Nephron progenitor cell (in vitro differentiated cells): ENCODE measurements at regions not wholly inside any gene's neighbourhood (a gene's known extent, or its start where the extent isn't known, plus 50 kb on each side); places are given as distances from the start of the nearest gene placed in this dataset.
A peak's percentile ranks its signal among the peaks of the same experiment; 100 is the strongest.

ENCODE experiments used
- DNase-seq: peaks from one replicate; pipeline ENCODE4 v3.0.0; 2021
- H3K27ac Mint-ChIP-seq: 2 replicates; pipeline ENCODE4 v1.8.0; 2021; ENCODE audit warnings: mild to moderate bottlenecking, moderate library complexity, mixed read lengths
- H3K27me3 Mint-ChIP-seq: 2 replicates; pipeline ENCODE4 v1.8.0; 2021; ENCODE audit warnings: mild to moderate bottlenecking, low read depth, mixed read lengths; ENCODE audit not compliant: poor library complexity
- H3K36me3 Mint-ChIP-seq: 2 replicates; pipeline ENCODE4 v1.8.0; 2021; ENCODE audit warnings: low read depth, mixed read lengths
- H3K4me1 Mint-ChIP-seq: 2 replicates; pipeline ENCODE4 v1.8.0; 2021; ENCODE audit warnings: mixed read lengths
- H3K4me3 Mint-ChIP-seq: 2 replicates; pipeline ENCODE4 v1.8.0; 2021; ENCODE audit warnings: mild to moderate bottlenecking, moderate library complexity, mixed read lengths
- H3K9me3 Mint-ChIP-seq: 2 replicates; pipeline ENCODE4 v1.8.0; 2021; ENCODE audit warnings: mild to moderate bottlenecking, moderate library complexity, mixed read lengths
- CTCF ChIP-seq: fragments of 200-600 bp; sonication (generic); IDR thresholded peaks from 2 replicates; pipeline ENCODE4 v1.5.0; 2021; ENCODE audit warnings: antibody characterized with exemption

GRCh38 chr7:131021460-131021859, 287.5 kb upstream of the KLF14 start:
- Mint-ChIP-seq H3K36me3 (no peaks in the 10 kb centered on the region), H3K4me1 (peaks cover 21% of the 10 kb centered on the region), H3K27me3 (peaks cover 15% of the 10 kb centered on the region), H3K9me3 (no peaks in the 10 kb centered on the region), H3K27ac (no peak overlapping the region), H3K4me3 (no peak overlapping the region)
- DNase-seq = no peak
- TF ChIP-seq CTCF = no peak

GRCh38 chr7:131021902-131022301, 287.9 kb upstream of the KLF14 start:
- no peaks in the 10 kb centered on the region for H3K9me3 Mint-ChIP-seq
- TF ChIP-seq CTCF = no peak
- H3K27me3 Mint-ChIP-seq = peaks cover 15% of the 10 kb centered on the region
- no peak for DNase-seq
- no peaks in the 10 kb centered on the region for H3K36me3 Mint-ChIP-seq
- peaks cover 21% of the 10 kb centered on the region for H3K4me1 Mint-ChIP-seq
- no peak overlapping the region for H3K4me3 Mint-ChIP-seq
- H3K27ac Mint-ChIP-seq = peak overlapping the region; percentile 1

DNA sequence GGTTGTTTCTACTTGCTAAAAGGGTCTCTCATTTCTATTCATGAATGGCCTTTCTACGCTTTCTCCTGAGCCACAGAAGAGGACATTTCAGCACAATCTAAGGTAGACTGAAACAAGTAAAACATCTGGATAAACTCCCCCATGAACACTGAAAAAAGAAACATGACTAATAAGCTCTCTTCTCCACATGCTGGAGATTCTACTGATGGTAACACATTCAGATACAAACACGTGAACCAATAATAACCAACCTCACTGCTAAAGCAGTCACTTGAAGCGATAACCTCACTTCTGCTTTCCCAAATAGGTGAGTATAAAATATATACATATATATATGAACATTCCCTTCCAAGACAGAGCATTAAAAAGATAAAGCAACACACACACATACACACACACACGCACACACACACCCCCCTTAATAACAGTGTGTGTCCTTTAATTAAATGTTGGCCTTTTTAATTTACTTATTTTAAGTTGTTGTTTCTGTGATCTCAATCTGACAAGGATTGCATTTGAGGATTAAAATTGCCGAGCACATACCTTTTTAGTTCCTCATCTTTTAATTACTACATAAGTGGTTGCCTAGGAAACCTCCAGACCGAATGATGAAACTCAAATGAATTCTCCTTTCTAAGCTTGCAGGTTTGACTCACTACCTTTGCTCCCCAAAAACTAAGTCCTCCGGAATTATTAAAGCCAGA, 292.4 kb upstream of the KLF14 start:
- H3K4me3 Mint-ChIP-seq = no peak overlapping the region
- H3K9me3 Mint-ChIP-seq = no peaks in the 10 kb centered on the region
- DNase-seq = no peak
- no peaks in the 10 kb centered on the region for H3K36me3 Mint-ChIP-seq
- peaks cover 9% of the 10 kb centered on the region for H3K4me1 Mint-ChIP-seq
- no peak for TF ChIP-seq CTCF
- H3K27ac Mint-ChIP-seq = no peak overlapping the region
- H3K27me3 Mint-ChIP-seq = peaks cover 7% of the 10 kb centered on the region

- no peak overlapping the region for H3K27ac Mint-ChIP-seq
- DNase-seq = no peak
- no peak for TF ChIP-seq CTCF
- peaks cover 7% of the 10 kb centered on the region for H3K27me3 Mint-ChIP-seq
- no peak overlapping the region for H3K4me3 Mint-ChIP-seq
- no peaks in the 10 kb centered on the region for H3K9me3 Mint-ChIP-seq
- no peaks in the 10 kb centered on the region for H3K4me1 Mint-ChIP-seq
- H3K36me3 Mint-ChIP-seq = no peaks in the 10 kb centered on the region
These were observed 293.3 kb upstream of the KLF14 start for GRCh38 chr7:131027287-131027773.

DNA sequence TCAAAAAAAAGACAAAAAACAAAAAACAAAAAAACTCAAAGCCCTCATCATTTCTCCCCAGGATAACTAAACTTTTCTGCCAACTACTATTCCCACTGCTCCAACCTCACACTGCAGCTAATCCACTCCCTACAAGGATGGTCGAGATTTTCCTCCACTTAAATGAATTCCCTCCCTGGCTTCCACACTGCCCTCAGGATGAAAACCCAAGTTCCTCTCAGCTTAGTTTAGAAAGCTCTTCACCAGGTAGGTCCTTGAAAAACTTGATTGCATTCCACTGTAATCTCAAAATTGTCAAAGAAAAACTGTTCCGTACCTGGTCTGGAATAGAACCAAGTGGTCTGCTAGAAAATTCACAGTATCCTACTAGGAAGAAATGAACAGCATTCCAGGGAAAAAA, 294.3 kb upstream of the KLF14 start:
- Mint-ChIP-seq H3K4me3 (no peak overlapping the region), H3K4me1 (no peaks in the 10 kb centered on the region), H3K36me3 (no peaks in the 10 kb centered on the region), H3K27ac (no peak overlapping the region), H3K27me3 (peaks cover 5% of the 10 kb centered on the region), H3K9me3 (no peaks in the 10 kb centered on the region)
- no peak for TF ChIP-seq CTCF
- no peak for DNase-seq

GRCh38 chr7:131029002-131029401, 295.0 kb upstream of the KLF14 start:
- Mint-ChIP-seq H3K4me1 (no peaks in the 10 kb centered on the region), H3K36me3 (no peaks in the 10 kb centered on the region), H3K27ac (no peak overlapping the region), H3K4me3 (no peak overlapping the region), H3K9me3 (no peaks in the 10 kb centered on the region), H3K27me3 (peaks cover 3% of the 10 kb centered on the region)
- DNase-seq = no peak
- TF ChIP-seq CTCF = no peak
